ENCODE measurements at regions not wholly inside any gene's neighbourhood (a gene's known extent, or its start where the extent isn't known, plus 50 kb on each side); places are given as distances from the start of the nearest gene placed in this dataset.

DNA sequence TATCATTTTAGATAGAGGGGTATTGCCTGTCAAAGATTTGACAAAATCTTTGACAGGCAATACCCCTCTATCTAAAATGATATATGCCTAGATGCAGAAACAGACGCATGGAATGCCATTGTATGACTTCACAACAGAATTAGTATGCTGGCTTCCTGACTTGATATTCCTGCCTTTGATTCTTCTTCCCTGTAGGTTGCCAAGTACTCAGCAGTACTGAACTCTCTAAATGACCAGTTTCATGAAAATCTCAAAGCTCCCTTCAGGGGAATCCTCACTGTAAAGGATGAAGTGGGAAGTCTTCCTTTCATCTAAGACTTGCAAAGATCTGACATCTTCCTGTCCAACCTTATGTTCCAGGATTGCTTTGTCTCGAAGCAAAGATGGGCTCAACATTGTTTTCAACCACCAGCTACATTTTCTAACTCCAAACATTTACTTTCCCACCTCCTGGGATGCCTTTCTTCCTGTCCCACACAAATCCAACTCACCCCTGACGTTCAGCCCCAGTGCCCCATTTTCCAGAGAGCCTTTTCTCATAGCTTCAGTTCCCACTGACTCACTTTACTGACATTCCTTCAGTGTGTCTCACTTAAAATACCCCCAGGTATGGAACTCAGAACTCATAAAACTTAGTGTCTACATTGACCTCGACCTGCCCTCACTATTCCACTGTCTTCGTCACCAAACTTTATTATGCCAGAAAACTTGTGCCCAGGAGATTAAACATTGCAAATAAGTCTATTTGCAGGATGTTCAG, 67.3 kb upstream of the KCNJ6 start:
- Histone ChIP-seq H3K9ac (ENCODE audit: extremely low read depth, low read length, poor library complexity, severe bottlenecking) (no peak overlapping the region), H3K9me3 (ENCODE audit: control insufficient read depth, low read length) (no peaks in the 10 kb centered on the region), H3K4me1 (ENCODE audit: control insufficient read depth, insufficient read depth, low read length) (no peaks in the 10 kb centered on the region), H3K27me3 (ENCODE audit: control insufficient read depth, insufficient read depth, low read length, poor library complexity, severe bottlenecking) (no peaks in the 10 kb centered on the region), H3K4me3 (ENCODE audit: low read length) (no peak overlapping the region), H3K27ac (ENCODE audit: low read depth, low read length) (no peak overlapping the region), H3K36me3 (ENCODE audit: control insufficient read depth, insufficient read depth, low read length) (no peaks in the 10 kb centered on the region)
- Mint-ChIP-seq H3K9me3 (no peaks in the 10 kb centered on the region), H3K36me3 (ENCODE audit: low read depth) (no peaks in the 10 kb centered on the region), H3K27me3 (ENCODE audit: insufficient read depth) (no peaks in the 10 kb centered on the region), H3K27ac (no peak overlapping the region), H3K4me1 (peaks cover 3% of the 10 kb centered on the region), H3K4me3 (no peak overlapping the region)
- DNase-seq: no peak
- WGBS, 2 experiments (ENCODE audit: insufficient coverage in 1 of 2, insufficient read length in 1 of 2): 62 to 82% methylated on average over 2 to 5 of the region's 5 CpGs
- TF ChIP-seq CTCF (conservative IDR thresholded peaks at IDR 0.05): no peak

- peaks cover 3% of the 10 kb centered on the region for H3K4me1 Mint-ChIP-seq
- no peak for DNase-seq
- Histone ChIP-seq H3K9ac (ENCODE audit: extremely low read depth, low read length, poor library complexity, severe bottlenecking) (no peak overlapping the region), H3K36me3 (ENCODE audit: control insufficient read depth, insufficient read depth, low read length) (no peaks in the 10 kb centered on the region), H3K9me3 (ENCODE audit: control insufficient read depth, low read length) (no peaks in the 10 kb centered on the region), H3K4me3 (ENCODE audit: low read length) (no peak overlapping the region), H3K4me1 (ENCODE audit: control insufficient read depth, insufficient read depth, low read length) (no peaks in the 10 kb centered on the region), H3K27me3 (ENCODE audit: control insufficient read depth, insufficient read depth, low read length, poor library complexity, severe bottlenecking) (no peaks in the 10 kb centered on the region), H3K27ac (ENCODE audit: low read depth, low read length) (no peak overlapping the region)
- 92% methylated on average over 2 of the region's 2 CpGs; no CpG with 5 or more reads in 1 of the 2 experiments for WGBS, 2 experiments (ENCODE audit: insufficient coverage in 1 of 2, insufficient read length in 1 of 2)
- H3K27me3 Mint-ChIP-seq (ENCODE audit: insufficient read depth): no peaks in the 10 kb centered on the region
- no peaks in the 10 kb centered on the region for H3K36me3 Mint-ChIP-seq (ENCODE audit: low read depth)
- no peak for TF ChIP-seq CTCF (conservative IDR thresholded peaks at IDR 0.05)
- H3K4me3 Mint-ChIP-seq: no peak overlapping the region
- no peak overlapping the region for H3K27ac Mint-ChIP-seq
- no peaks in the 10 kb centered on the region for H3K9me3 Mint-ChIP-seq
Measured at GRCh38 chr21:37984416-37984815, 68.2 kb upstream of the KCNJ6 start.

DNA sequence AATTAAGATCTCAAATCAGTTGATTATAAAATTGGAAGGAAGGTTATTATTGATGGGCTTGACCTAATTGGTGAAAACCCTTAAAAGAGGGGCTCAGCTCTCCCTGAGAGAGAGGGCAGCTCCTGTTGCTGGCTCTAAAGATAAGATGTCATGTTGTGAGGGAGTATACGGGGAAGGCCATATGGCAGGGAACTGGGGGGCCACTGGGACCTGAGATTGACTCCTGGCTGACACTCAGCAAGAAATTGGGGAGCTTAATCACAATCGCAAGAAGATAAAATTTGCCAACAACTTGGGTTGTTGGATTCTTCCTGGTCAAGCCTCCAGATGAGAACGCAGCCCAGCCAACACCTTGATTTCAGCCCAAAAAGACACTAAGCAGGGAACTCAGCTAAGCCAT, 69.7 kb upstream of the KCNJ6 start:
- no peaks in the 10 kb centered on the region for H3K9me3 ChIP-seq (ENCODE audit: control insufficient read depth, low read length)
- no peak overlapping the region for H3K4me3 Mint-ChIP-seq
- WGBS, 2 experiments (ENCODE audit: insufficient coverage in 1 of 2, insufficient read length in 1 of 2): 93 to 94% methylated on average over 3 of the region's 3 CpGs
- no peaks in the 10 kb centered on the region for H3K4me1 ChIP-seq (ENCODE audit: control insufficient read depth, insufficient read depth, low read length)
- no peaks in the 10 kb centered on the region for H3K36me3 Mint-ChIP-seq (ENCODE audit: low read depth)
- no peak overlapping the region for H3K27ac Mint-ChIP-seq
- peaks cover 2% of the 10 kb centered on the region for H3K27me3 Mint-ChIP-seq (ENCODE audit: insufficient read depth)
- H3K36me3 ChIP-seq (ENCODE audit: control insufficient read depth, insufficient read depth, low read length): no peaks in the 10 kb centered on the region
- H3K27ac ChIP-seq (ENCODE audit: low read depth, low read length): no peak overlapping the region
- TF ChIP-seq CTCF (conservative IDR thresholded peaks at IDR 0.05): no peak
- DNase-seq: no peak
- H3K4me3 ChIP-seq (ENCODE audit: low read length): no peak overlapping the region
- H3K27me3 ChIP-seq (ENCODE audit: control insufficient read depth, insufficient read depth, low read length, poor library complexity, severe bottlenecking): no peaks in the 10 kb centered on the region
- H3K9ac ChIP-seq (ENCODE audit: extremely low read depth, low read length, poor library complexity, severe bottlenecking): no peak overlapping the region
- H3K9me3 Mint-ChIP-seq: no peaks in the 10 kb centered on the region
- peaks cover 3% of the 10 kb centered on the region for H3K4me1 Mint-ChIP-seq
